A673 (cell line): ENCODE measurements at regions not wholly inside any gene's neighbourhood (a gene's known extent, or its start where the extent isn't known, plus 50 kb on each side); places are given as distances from the start of the nearest gene placed in this dataset.

ENCODE experiments used
- CTCF ChIP-seq: fragments of 300-800, 200-600 bp; sonication (generic); conservative IDR thresholded peaks from 2 replicates; pipeline ENCODE4 v1.5.1; 2017; ENCODE audit warnings: low read depth, mild to moderate bottlenecking, antibody characterized with exemption, low read length, moderate library complexity, mixed read lengths
- EZH2 ChIP-seq: fragments of 200-600 bp; sonication (generic); IDR thresholded peaks from 2 replicates; pipeline ENCODE4 v1.6.1; 2017; ENCODE audit warnings: borderline replicate concordance, low read depth, mild to moderate bottlenecking, mixed read lengths, antibody characterized with exemption, low read length; ENCODE audit not compliant: poor library complexity, severe bottlenecking

DNA sequence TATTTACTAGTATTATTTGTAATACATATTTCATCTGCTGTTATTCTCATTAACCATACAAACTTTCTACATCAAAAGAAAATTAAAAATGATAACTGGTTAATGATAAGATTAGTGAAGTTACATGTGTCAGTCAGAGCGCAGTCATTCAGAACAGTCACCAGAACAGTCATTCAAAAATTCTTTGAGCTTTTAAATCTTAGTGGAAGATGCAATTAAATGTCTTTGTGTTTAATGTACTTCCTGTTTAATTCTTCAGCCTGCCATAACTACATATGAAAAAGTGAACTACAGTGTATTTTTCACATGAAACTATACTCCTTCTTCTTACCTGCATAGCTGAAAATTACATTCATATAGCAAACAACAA lies 179.7 kb upstream of the NDST4 start:
- TF ChIP-seq CTCF (no peak), EZH2 (no peak)
